ENCODE measurements at regions not wholly inside any gene's neighbourhood (a gene's known extent, or its start where the extent isn't known, plus 50 kb on each side); places are given as distances from the start of the nearest gene placed in this dataset.

- Mint-ChIP-seq H3K4me1 (ENCODE audit: unreplicated experiment) (no peaks in the 10 kb centered on the region), H3K27ac (ENCODE audit: unreplicated experiment) (no peak overlapping the region)
- TF ChIP-seq CTCF (IDR thresholded peaks at IDR 0.05), result no peak
Observed at GRCh38 chr3:166473501-166473900, 636.3 kb upstream of the BCHE start.

GRCh38 chr3:166472015-166472414 is 634.8 kb upstream of the BCHE start:
- DNase-seq (ENCODE audit: extremely low spot score, unreplicated experiment), result no peak
- Mint-ChIP-seq H3K27me3 (ENCODE audit: unreplicated experiment) (peaks cover 3% of the 10 kb centered on the region), H3K9me3 (ENCODE audit: unreplicated experiment) (no peaks in the 10 kb centered on the region), H3K4me3 (ENCODE audit: unreplicated experiment) (no peak overlapping the region), H3K27ac (ENCODE audit: unreplicated experiment) (no peak overlapping the region), H3K36me3 (ENCODE audit: unreplicated experiment) (no peaks in the 10 kb centered on the region), H3K4me1 (ENCODE audit: unreplicated experiment) (no peaks in the 10 kb centered on the region)
- no peak for TF ChIP-seq CTCF (IDR thresholded peaks at IDR 0.05)

More at GRCh38 chr3:166473501-166473900, 636.3 kb upstream of the BCHE start:
- no peaks in the 10 kb centered on the region for H3K9me3 Mint-ChIP-seq (ENCODE audit: unreplicated experiment)
- no peak for DNase-seq (ENCODE audit: extremely low spot score, unreplicated experiment)
- peaks cover 3% of the 10 kb centered on the region for H3K27me3 Mint-ChIP-seq (ENCODE audit: unreplicated experiment)
- no peak overlapping the region for H3K4me3 Mint-ChIP-seq (ENCODE audit: unreplicated experiment)
- H3K36me3 Mint-ChIP-seq (ENCODE audit: unreplicated experiment), result no peaks in the 10 kb centered on the region

- Mint-ChIP-seq H3K27me3 (ENCODE audit: unreplicated experiment) (peaks cover 3% of the 10 kb centered on the region), H3K4me3 (ENCODE audit: unreplicated experiment) (no peak overlapping the region), H3K36me3 (ENCODE audit: unreplicated experiment) (no peaks in the 10 kb centered on the region), H3K9me3 (ENCODE audit: unreplicated experiment) (no peaks in the 10 kb centered on the region), H3K4me1 (ENCODE audit: unreplicated experiment) (no peaks in the 10 kb centered on the region), H3K27ac (ENCODE audit: unreplicated experiment) (no peak overlapping the region)
- TF ChIP-seq CTCF (IDR thresholded peaks at IDR 0.05), result no peak
- DNase-seq (ENCODE audit: extremely low spot score, unreplicated experiment), result no peak
Observed at GRCh38 chr3:166471074-166471767, 634.0 kb upstream of the BCHE start.

GRCh38 chr3:166462891-166463470 is 625.8 kb upstream of the BCHE start:
- Mint-ChIP-seq H3K27ac (ENCODE audit: unreplicated experiment) (no peak overlapping the region), H3K27me3 (ENCODE audit: unreplicated experiment) (no peaks in the 10 kb centered on the region), H3K4me3 (ENCODE audit: unreplicated experiment) (no peak overlapping the region), H3K36me3 (ENCODE audit: unreplicated experiment) (no peaks in the 10 kb centered on the region), H3K4me1 (ENCODE audit: unreplicated experiment) (no peaks in the 10 kb centered on the region), H3K9me3 (ENCODE audit: unreplicated experiment) (no peaks in the 10 kb centered on the region)
- no peak for TF ChIP-seq CTCF (IDR thresholded peaks at IDR 0.05)
- no peak for DNase-seq (ENCODE audit: extremely low spot score, unreplicated experiment)

GRCh38 chr3:166461626-166462025 is 624.4 kb upstream of the BCHE start:
- H3K9me3 Mint-ChIP-seq (ENCODE audit: unreplicated experiment), result no peaks in the 10 kb centered on the region
- no peak overlapping the region for H3K4me3 Mint-ChIP-seq (ENCODE audit: unreplicated experiment)
- peaks cover under 1% of the 10 kb centered on the region for H3K4me1 Mint-ChIP-seq (ENCODE audit: unreplicated experiment)
- no peaks in the 10 kb centered on the region for H3K36me3 Mint-ChIP-seq (ENCODE audit: unreplicated experiment)
- no peak overlapping the region for H3K27ac Mint-ChIP-seq (ENCODE audit: unreplicated experiment)
- TF ChIP-seq CTCF (IDR thresholded peaks at IDR 0.05), result no peak
- no peaks in the 10 kb centered on the region for H3K27me3 Mint-ChIP-seq (ENCODE audit: unreplicated experiment)
- DNase-seq (ENCODE audit: extremely low spot score, unreplicated experiment), result no peak

All from osteocyte (in vitro differentiated cells).